ENCODE measurements at regions not wholly inside any gene's neighbourhood (a gene's known extent, or its start where the extent isn't known, plus 50 kb on each side); places are given as distances from the start of the nearest gene placed in this dataset.

GRCh38 chr1:72942008-72942407, 659.7 kb upstream of the NEGR1 start:
- DNase-seq (ENCODE audit: low read depth), result no peak

GRCh38 chr1:72938408-72938807, 656.1 kb upstream of the NEGR1 start:
- no peak for DNase-seq (ENCODE audit: low read depth)

DNA sequence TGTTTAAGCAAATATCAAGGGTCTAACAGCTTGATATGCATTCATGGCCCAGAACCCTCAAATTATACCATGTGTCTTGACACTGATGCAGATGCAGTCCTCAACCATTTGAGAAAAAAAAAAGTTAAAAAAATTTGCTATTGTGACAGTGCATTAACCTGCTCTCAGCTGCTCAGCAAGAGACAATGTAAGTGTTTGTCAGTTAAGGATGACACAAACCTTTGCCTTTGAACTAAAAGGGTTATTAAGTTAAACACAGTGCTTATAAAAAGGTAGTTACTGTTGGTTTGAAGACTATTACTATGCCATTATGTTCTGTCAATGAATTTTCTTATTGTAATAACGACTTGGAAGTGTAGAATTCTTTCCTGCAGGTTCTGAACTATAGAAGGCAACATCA, 655.6 kb upstream of the NEGR1 start:
- no peak for DNase-seq (ENCODE audit: low read depth)

- DNase-seq (ENCODE audit: low read depth), result no peak
These were observed 654.6 kb upstream of the NEGR1 start for GRCh38 chr1:72936942-72937341.

- DNase-seq (ENCODE audit: low read depth), result no peak
These were observed 653.9 kb upstream of the NEGR1 start for GRCh38 chr1:72936151-72936740.

DNA sequence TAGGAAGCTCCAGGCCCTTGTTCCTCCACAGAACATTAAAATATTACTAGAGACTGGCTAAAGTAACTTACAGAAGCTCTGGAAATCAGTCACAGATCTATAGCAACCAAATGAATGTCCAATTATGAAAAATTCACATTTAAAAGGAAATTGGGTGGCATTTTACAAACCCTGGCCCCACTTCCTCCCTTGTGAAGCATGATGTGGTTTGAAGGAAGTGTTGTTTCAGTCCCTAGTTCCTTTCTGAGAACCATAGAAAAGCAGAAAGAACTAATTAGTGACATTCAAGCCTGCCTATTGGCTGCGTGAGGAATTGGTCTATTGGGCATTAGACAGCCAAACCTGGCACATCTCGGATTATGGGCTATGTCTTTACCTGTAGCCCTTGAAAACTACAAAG, 649.7 kb upstream of the NEGR1 start:
- DNase-seq (ENCODE audit: low read depth), result no peak

DNA sequence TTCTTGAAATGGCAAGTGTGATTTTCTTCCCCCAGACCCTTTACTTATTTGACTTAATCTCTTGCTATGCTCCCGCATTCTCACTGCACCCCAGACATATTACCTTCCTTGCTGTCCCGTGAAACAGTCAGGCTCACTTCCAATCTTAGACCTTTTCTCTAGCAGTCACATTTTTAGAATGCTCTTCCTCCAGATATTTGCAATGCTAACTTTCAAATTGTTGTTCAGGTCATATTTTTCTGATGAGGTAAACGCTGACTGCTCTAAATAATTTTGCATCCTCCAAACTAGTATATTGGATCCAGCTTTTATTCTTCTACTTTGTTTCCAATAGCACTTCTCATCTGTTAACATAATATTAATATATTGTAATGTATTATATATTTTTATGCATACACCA, 648.2 kb upstream of the NEGR1 start:
- no peak for DNase-seq (ENCODE audit: low read depth)

- no peak for DNase-seq (ENCODE audit: low read depth)
These were observed 636.6 kb upstream of the NEGR1 start for GRCh38 chr1:72918940-72919339.

DNA sequence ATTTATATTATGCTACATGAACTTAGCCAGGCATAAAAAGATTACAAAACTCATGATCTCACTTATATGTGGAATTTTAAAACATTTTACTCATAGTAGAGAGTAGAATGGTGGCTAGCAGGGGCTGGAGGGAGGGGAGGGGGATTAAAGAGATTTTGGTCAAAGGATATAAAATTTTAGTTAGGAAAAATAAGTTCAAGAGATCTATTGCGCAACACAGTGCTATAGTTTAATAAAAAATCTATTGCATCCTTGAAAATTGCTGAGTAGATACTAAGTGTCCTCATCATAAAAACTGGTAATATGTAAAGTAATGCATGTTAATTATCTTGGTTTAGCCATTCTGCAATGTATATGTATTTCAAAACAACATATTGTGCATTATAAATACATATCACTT, 635.6 kb upstream of the NEGR1 start:
- DNase-seq (ENCODE audit: low read depth), result no peak

DNA sequence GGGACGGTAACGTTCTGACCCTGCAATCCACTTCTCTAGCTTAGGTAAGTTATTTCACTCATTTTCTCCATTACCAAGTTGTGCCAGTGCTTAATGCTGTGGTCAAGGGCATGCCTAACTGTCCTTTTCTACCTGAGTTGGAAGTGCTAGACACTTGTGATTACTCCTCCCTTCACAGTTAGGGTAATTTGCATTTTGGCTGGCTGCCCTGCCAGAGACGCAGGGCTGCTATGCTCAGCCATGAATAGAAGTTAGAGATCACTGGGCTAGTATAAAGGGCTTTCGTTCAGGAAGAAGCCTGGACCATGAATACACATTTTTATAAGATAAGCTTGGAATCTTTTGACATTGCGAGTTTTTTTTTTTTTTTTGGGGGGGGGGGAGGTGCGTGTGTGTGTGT, 633.2 kb upstream of the NEGR1 start:
- no peak for DNase-seq (ENCODE audit: low read depth)

- DNase-seq (ENCODE audit: low read depth), result no peak
These were observed 629.3 kb upstream of the NEGR1 start for GRCh38 chr1:72911656-72912055.

GRCh38 chr1:72896256-72896655, 613.9 kb upstream of the NEGR1 start:
- peak; percentile 2 for DNase-seq (ENCODE audit: low read depth)

DNA sequence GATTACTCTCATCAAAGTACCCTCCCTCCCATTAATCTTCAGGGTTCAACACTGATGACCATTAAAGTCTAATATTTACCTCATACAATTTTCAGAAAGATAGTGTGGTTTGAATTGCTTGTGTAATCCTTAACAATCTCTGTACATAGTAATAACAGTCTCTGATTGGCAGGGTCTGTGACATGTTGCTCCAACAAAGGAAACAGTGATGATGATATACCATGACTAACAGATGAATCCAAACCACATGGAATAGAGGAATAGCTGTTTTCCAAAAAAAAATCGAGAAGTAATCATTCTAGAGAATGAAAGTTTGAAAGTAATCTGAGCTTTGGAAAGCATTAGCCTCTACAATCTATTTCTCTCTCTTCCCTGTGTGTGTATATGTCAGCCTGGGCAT, 610.1 kb upstream of the NEGR1 start:
- DNase-seq (ENCODE audit: low read depth), result peak; percentile 71

DNA sequence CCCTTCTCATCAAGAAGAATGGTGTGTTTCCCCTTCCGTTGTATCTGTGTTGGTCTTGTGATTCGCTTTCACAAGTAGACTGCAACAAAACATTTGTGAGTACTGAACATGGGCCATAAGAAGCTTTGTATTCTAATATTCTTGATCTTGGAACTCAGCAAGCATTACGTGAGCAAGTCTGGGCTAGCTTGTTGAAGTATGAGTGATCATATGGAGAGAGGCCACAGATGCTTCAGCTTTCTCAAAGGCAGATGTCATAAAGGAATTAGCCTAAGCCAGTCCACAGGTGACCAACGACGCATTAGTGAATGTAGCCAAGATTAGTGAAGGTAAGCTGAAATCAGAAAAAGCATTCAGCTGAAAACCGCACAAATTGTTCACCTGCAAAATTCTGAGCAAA, 609.6 kb upstream of the NEGR1 start:
- DNase-seq (ENCODE audit: low read depth), result peak; percentile 15

DNA sequence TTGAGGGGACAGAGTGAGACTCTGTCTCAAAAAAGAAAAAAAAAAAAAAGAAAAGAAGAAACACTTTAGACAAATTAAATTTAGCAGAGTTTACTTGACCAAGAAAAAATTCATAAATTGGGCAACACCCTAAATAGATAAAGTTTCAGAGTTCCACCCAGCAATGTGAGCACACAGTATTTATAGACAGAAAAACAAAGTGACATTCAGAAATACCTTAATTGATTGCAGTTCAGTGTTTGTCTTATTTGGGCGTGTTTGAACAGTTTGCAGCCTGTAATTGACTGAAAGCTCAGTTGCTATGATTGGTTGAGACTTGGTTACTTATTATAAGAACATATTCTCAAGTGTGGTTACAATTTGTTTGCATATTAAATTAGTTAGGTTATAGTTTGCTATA, 603.5 kb upstream of the NEGR1 start:
- no peak for DNase-seq (ENCODE audit: low read depth)

DNA sequence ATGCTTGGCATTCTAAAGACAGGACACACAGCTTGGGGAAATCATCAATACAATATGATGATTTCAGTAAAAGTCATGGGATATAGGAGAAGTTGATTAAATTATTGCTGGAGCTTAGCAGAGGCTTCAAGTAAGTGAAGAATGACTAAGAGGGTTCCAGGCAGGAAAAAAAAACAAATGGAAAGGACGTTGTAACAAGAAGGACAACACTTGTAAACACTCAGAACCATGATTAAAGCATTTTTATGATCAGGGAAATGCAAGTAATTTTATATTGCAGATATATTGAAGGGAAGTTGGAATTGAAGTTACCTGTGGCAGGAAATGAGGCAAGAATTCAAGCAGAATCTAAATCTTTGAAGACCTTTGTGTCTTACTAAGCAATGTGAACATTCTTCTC, 602.7 kb upstream of the NEGR1 start:
- no peak for DNase-seq (ENCODE audit: low read depth)

- no peak for DNase-seq (ENCODE audit: low read depth)
These were observed 587.5 kb upstream of the NEGR1 start for GRCh38 chr1:72869873-72870272.

DNA sequence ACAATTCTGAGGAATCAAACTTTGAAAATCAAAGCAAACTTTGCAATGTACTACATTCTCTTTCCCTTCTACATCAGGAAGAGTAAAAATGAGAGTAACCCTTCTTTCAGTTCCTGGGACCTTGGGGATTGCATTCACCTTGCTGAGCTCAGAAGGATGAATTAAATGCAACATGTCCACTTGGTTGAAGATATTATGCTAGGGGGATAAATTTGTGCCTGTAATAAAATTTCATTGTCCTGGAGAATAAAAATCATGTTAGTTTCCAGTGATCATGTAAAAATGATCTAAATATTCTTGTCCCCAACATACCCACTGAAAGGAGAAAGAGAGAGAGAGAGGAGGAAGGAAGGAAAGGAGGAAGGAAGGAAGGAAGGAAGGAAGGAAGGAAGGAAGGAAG, 587.1 kb upstream of the NEGR1 start:
- DNase-seq (ENCODE audit: low read depth), result no peak

GRCh38 chr1:72851597-72851996, 569.3 kb upstream of the NEGR1 start:
- no peak for DNase-seq (ENCODE audit: low read depth)

DNA sequence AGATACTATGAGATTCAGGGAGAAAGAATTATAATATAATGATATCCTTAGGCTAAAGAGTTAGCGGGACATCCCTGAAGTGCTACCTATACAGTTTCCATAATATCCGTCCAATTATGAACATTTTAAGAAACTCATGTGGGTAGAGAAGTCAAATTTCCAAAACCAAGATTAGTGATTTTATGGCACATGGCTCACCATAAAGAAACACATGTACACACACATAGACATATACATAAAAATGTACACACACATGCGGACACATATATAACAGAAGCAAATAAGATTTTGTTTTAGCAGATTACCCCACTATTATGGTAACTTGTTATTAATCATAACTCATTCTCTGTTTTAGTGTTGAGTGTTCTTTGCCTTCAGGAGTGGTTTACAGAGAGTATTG, 566.7 kb upstream of the NEGR1 start:
- DNase-seq (ENCODE audit: low read depth), result no peak

- DNase-seq (ENCODE audit: low read depth), result no peak
These were observed 565.3 kb upstream of the NEGR1 start for GRCh38 chr1:72847651-72848050.

- no peak for DNase-seq (ENCODE audit: low read depth)
These were observed 564.3 kb upstream of the NEGR1 start for GRCh38 chr1:72846476-72847278.

GRCh38 chr1:72845981-72846380, 563.6 kb upstream of the NEGR1 start:
- no peak for DNase-seq (ENCODE audit: low read depth)

- DNase-seq (ENCODE audit: low read depth), result peak; percentile 24
These were observed 563.0 kb upstream of the NEGR1 start for GRCh38 chr1:72845381-72845780.

All from LHCN-M2 (cell line).